ENCODE measurements at regions not wholly inside any gene's neighbourhood (a gene's known extent, or its start where the extent isn't known, plus 50 kb on each side); places are given as distances from the start of the nearest gene placed in this dataset.

- TF ChIP-seq TCF12 (IDR thresholded peaks at IDR 0.05; ENCODE audit: low read depth) (no peak), REST (IDR thresholded peaks at IDR 0.05; ENCODE audit: low read depth) (no peak), YY1 (IDR thresholded peaks at IDR 0.05; ENCODE audit: low read depth) (no peak), NFIC (IDR thresholded peaks at IDR 0.05) (no peak), TEAD4 (IDR thresholded peaks at IDR 0.05) (no peak), TAF1 (IDR thresholded peaks at IDR 0.05; ENCODE audit: low read depth) (no peak), RAD21 (IDR thresholded peaks at IDR 0.05; ENCODE audit: low read depth) (no peak), MAX (IDR thresholded peaks at IDR 0.05) (no peak), FOXM1 (IDR thresholded peaks at IDR 0.05; ENCODE audit: borderline replicate concordance, low read depth) (no peak), EP300 (IDR thresholded peaks at IDR 0.05; ENCODE audit: borderline replicate concordance) (no peak), CREB1 (IDR thresholded peaks at IDR 0.05; ENCODE audit: low read depth) (no peak)
Measured at GRCh38 chrX:39104745-39105144, 303.5 kb downstream of the MID1IP1 start.

GRCh38 chrX:39112143-39112542 lies 310.9 kb downstream of the MID1IP1 start:
- TF ChIP-seq CEBPB (IDR thresholded peaks at IDR 0.05) (no peak), NFIC (IDR thresholded peaks at IDR 0.05) (no peak), EP300 (IDR thresholded peaks at IDR 0.05; ENCODE audit: borderline replicate concordance) (no peak), TAF1 (IDR thresholded peaks at IDR 0.05; ENCODE audit: low read depth) (no peak), TEAD4 (IDR thresholded peaks at IDR 0.05) (no peak), TCF12 (IDR thresholded peaks at IDR 0.05; ENCODE audit: low read depth) (no peak), EGR1 (IDR thresholded peaks at IDR 0.05) (no peak), CREB1 (IDR thresholded peaks at IDR 0.05; ENCODE audit: low read depth) (no peak), FOXM1 (IDR thresholded peaks at IDR 0.05; ENCODE audit: borderline replicate concordance, low read depth) (no peak), YY1 (IDR thresholded peaks at IDR 0.05; ENCODE audit: low read depth) (no peak), ZBTB7A (IDR thresholded peaks at IDR 0.05; ENCODE audit: low read depth) (no peak), MAX (IDR thresholded peaks at IDR 0.05) (no peak), USF1 (IDR thresholded peaks at IDR 0.05) (no peak), RAD21 (IDR thresholded peaks at IDR 0.05; ENCODE audit: low read depth) (no peak), REST (IDR thresholded peaks at IDR 0.05; ENCODE audit: low read depth) (no peak)

- TF ChIP-seq CEBPB (IDR thresholded peaks at IDR 0.05) (no peak), YY1 (IDR thresholded peaks at IDR 0.05; ENCODE audit: low read depth) (no peak), MAX (IDR thresholded peaks at IDR 0.05) (no peak), EGR1 (IDR thresholded peaks at IDR 0.05) (no peak), REST (IDR thresholded peaks at IDR 0.05; ENCODE audit: low read depth) (no peak), EP300 (IDR thresholded peaks at IDR 0.05; ENCODE audit: borderline replicate concordance) (no peak), USF1 (IDR thresholded peaks at IDR 0.05) (no peak), TCF12 (IDR thresholded peaks at IDR 0.05; ENCODE audit: low read depth) (no peak), ZBTB7A (IDR thresholded peaks at IDR 0.05; ENCODE audit: low read depth) (no peak)
Measured at GRCh38 chrX:39115166-39115565, 313.9 kb downstream of the MID1IP1 start.

- TF ChIP-seq REST (IDR thresholded peaks at IDR 0.05; ENCODE audit: low read depth) (no peak), TAF1 (IDR thresholded peaks at IDR 0.05; ENCODE audit: low read depth) (no peak), TEAD4 (IDR thresholded peaks at IDR 0.05) (no peak), CREB1 (IDR thresholded peaks at IDR 0.05; ENCODE audit: low read depth) (no peak)
Measured at GRCh38 chrX:39117101-39117500, 315.8 kb downstream of the MID1IP1 start.

All from Ishikawa (cell line).